SK-N-SH (cell line): ENCODE measurements at regions not wholly inside any gene's neighbourhood (a gene's known extent, or its start where the extent isn't known, plus 50 kb on each side); places are given as distances from the start of the nearest gene placed in this dataset.

ENCODE experiments used
- CTCF ChIA-PET: fragments of 300-600, 350-600 bp; formaldehyde crosslinking; extraction: SDS; loops from one replicate; lab custom pipeline; 2021; lab: Yijun Ruan, JAX
- POLR2A ChIA-PET: fragments of 350-600 bp; sonication (Branson Sonifier 250); formaldehyde crosslinking; extraction: SDS; loops from one replicate; lab custom pipeline; 2020; ENCODE audit warnings: antibody characterized with exemption, inconsistent platforms; lab: Yijun Ruan, JAX
- DNase-seq: peaks from one replicate; pipeline ENCODE4 v3.0.0; 2012
- H2AFZ ChIP-seq: fragments of 200-600 bp; sonication (generic); 2 replicates; pipeline ENCODE4 v1.8.1; 2016; ENCODE audit warnings: antibody characterized with exemption, mild to moderate bottlenecking, low read depth
- H3F3A ChIP-seq: fragments of 200-600 bp; sonication (generic); replicated peaks from 2 replicates; pipeline ENCODE3; 2016; ENCODE audit warnings: antibody characterized with exemption, mild to moderate bottlenecking; ENCODE audit not compliant: insufficient read depth
- H3K27ac ChIP-seq, 2 experiments: fragments of 200-500 bp in 1 of 2; fragments of 200-600 bp in 1 of 2; sonication (Bioruptor generic) in 1 of 2; sonication (generic), shearing (Covaris generic) in 1 of 2; 2 replicates each; pipeline versions ENCODE4 v1.5.1 to v1.6.1; 2014 to 2016; ENCODE audit warnings: low read depth in 2 of 2, inconsistent platforms in 1 of 2, low read length in 1 of 2, mild to moderate bottlenecking in 1 of 2, mixed read lengths in 1 of 2
- H3K27me3 ChIP-seq: fragments of 200-600 bp; sonication (generic), shearing (Covaris generic); 2 replicates; pipeline ENCODE4 v1.6.1; 2016; ENCODE audit warnings: mixed run types; ENCODE audit not compliant: insufficient read depth
- H3K36me3 ChIP-seq, 2 experiments: fragments of 200-500 bp in 1 of 2; fragments of 200-600 bp in 1 of 2; sonication (Bioruptor generic) in 1 of 2; sonication (generic) in 1 of 2; replicated peaks in 1 of 2; 2 replicates each; pipeline versions ENCODE3 to v1.5.1; 2014 to 2016; ENCODE audit warnings: low read length in 1 of 2, mild to moderate bottlenecking in 1 of 2; ENCODE audit not compliant: insufficient read depth in 2 of 2, control insufficient read depth in 1 of 2
- H3K4me1 ChIP-seq, 2 experiments: fragments of 200-500 bp in 1 of 2; fragments of 200-600 bp in 1 of 2; sonication (Bioruptor generic) in 1 of 2; sonication (generic), shearing (Covaris generic) in 1 of 2; 2 replicates each; pipeline versions ENCODE4 v1.5.1 to v1.6.1; 2014 to 2016; ENCODE audit warnings: low read depth in 1 of 2, low read length in 1 of 2, mixed run types in 1 of 2; ENCODE audit not compliant: insufficient read depth in 2 of 2, control insufficient read depth in 1 of 2
- H3K4me2 ChIP-seq: fragments of 200-600 bp; sonication (generic), shearing (Covaris generic); 2 replicates; pipeline ENCODE4 v1.6.1; 2017; ENCODE audit warnings: mixed run types
- H3K4me3 ChIP-seq, 2 experiments: fragments of 200-500 bp in 1 of 2; fragments of 200-600 bp in 1 of 2; sonication (Bioruptor generic) in 1 of 2; sonication (generic), shearing (Covaris generic) in 1 of 2; 2 replicates each; pipeline versions ENCODE4 v1.5.1 to v1.8.1; 2014 to 2016; ENCODE audit warnings: low read depth in 2 of 2, inconsistent platforms in 1 of 2, low read length in 1 of 2, mild to moderate bottlenecking in 1 of 2, mixed read lengths in 1 of 2, moderate library complexity in 1 of 2
- H3K79me2 ChIP-seq: fragments of 200-600 bp; sonication (generic); 2 replicates; pipeline ENCODE4 v1.8.1; 2017; ENCODE audit warnings: mild to moderate bottlenecking; ENCODE audit not compliant: insufficient read depth
- H3K9ac ChIP-seq: fragments of 200-600 bp; sonication (generic); 2 replicates; pipeline ENCODE4 v1.6.1; 2017; ENCODE audit warnings: mixed run types
- H3K9me2 ChIP-seq: fragments of 200-600 bp; sonication (generic); 2 replicates; pipeline ENCODE4 v1.6.1; 2017; ENCODE audit warnings: mixed run types
- H3K9me3 ChIP-seq: fragments of 200-600 bp; sonication (generic); 2 replicates; pipeline ENCODE4 v1.6.1; 2017; ENCODE audit warnings: mixed run types, mild to moderate bottlenecking, moderate library complexity
- H4K20me1 ChIP-seq: fragments of 200-600 bp; sonication (generic); 2 replicates; pipeline ENCODE4 v1.6.1; 2017; ENCODE audit warnings: mild to moderate bottlenecking, mixed run types; ENCODE audit not compliant: insufficient read depth
- ELF1 ChIP-seq: IDR thresholded peaks from 2 replicates; pipeline ENCODE4 v1.4.0; 2012
- EP300 ChIP-seq, 2 experiments: IDR thresholded peaks; 2 replicates each; pipeline versions ENCODE4 v1.4.0 to v1.6.1; 2012; ENCODE audit warnings: borderline replicate concordance in 1 of 2, low read depth in 1 of 2, low read length in 1 of 2
- EZH2phosphoT487 ChIP-seq: fragments of 200-600 bp; sonication (generic); IDR thresholded peaks from 2 replicates; pipeline ENCODE4 v1.6.1; 2017; ENCODE audit warnings: low read depth, mixed run types, mild to moderate bottlenecking, antibody characterized with exemption, moderate library complexity, borderline replicate concordance
- FOSL2 ChIP-seq: IDR thresholded peaks from 2 replicates; pipeline ENCODE4 v1.4.0; 2012; ENCODE audit warnings: low read depth, mild to moderate bottlenecking, moderate library complexity, borderline replicate concordance
- FOXJ3 ChIP-seq: sonication (generic); formaldehyde crosslinking; IDR thresholded peaks from 2 replicates; pipeline ENCODE4 v1.5.1; 2020; ENCODE audit warnings: mild to moderate bottlenecking, missing genetic modification reagents
- FOXM1 ChIP-seq: IDR thresholded peaks from 2 replicates; pipeline ENCODE4 v1.4.0; 2012; ENCODE audit warnings: low read depth, mild to moderate bottlenecking
- GATA2 ChIP-seq: sonication (generic); formaldehyde crosslinking; IDR thresholded peaks from 2 replicates; pipeline ENCODE4 v1.5.0; 2020; ENCODE audit warnings: mild to moderate bottlenecking, missing genetic modification reagents
- MEF2A ChIP-seq: IDR thresholded peaks from 2 replicates; pipeline ENCODE4 v1.4.0; 2012; ENCODE audit warnings: low read depth, borderline replicate concordance
- NRF1 ChIP-seq: IDR thresholded peaks from 2 replicates; pipeline ENCODE4 v1.6.1; 2012; ENCODE audit warnings: low read depth, mild to moderate bottlenecking, low read length
- POLR2AphosphoS5 ChIP-seq: IDR thresholded peaks from 2 replicates; pipeline ENCODE4 v1.6.1; 2012; ENCODE audit warnings: low read depth, low read length
- RCOR1 ChIP-seq: fragments of 150-350 bp; IDR thresholded peaks from 2 replicates; pipeline ENCODE4 v1.6.1; 2017; ENCODE audit warnings: antibody characterized with exemption, low read length
- RXRA ChIP-seq: IDR thresholded peaks from 2 replicates; pipeline ENCODE4 v1.4.0; 2012; ENCODE audit warnings: low read depth, mild to moderate bottlenecking, borderline replicate concordance
- SIN3A ChIP-seq: IDR thresholded peaks from 2 replicates; pipeline ENCODE4 v1.6.1; 2012; ENCODE audit warnings: low read depth, mild to moderate bottlenecking, low read length, moderate library complexity, borderline replicate concordance
- TCF12 ChIP-seq: IDR thresholded peaks from 2 replicates; pipeline ENCODE4 v1.4.0; 2012
- ZBTB33 ChIP-seq: IDR thresholded peaks from 2 replicates; pipeline ENCODE4 v1.4.0; 2012; ENCODE audit warnings: low read depth, borderline replicate concordance
- WGBS: methylation state at CpG from one replicate; pipeline ENCODE4 v1.1.6; 2017; ENCODE audit warnings: low lambda C conversion rate; 5-methylcytosine and 5-hydroxymethylcytosine counted together
- TF ChIP-seq, protein P1 (sequence below): IDR thresholded peaks from 2 replicates; pipeline ENCODE4; 2012
- TF ChIP-seq, protein P2 (sequence below): IDR thresholded peaks from 2 replicates; pipeline ENCODE4 v1.4.0; 2012; ENCODE audit warnings: low read depth, borderline replicate concordance

- H3K27ac ChIP-seq, result no peak overlapping the region
- no peak overlapping the region for H3K4me2 ChIP-seq
- no peaks in the 10 kb centered on the region for H3K79me2 ChIP-seq
- H3K9me3 ChIP-seq, result no peaks in the 10 kb centered on the region
- H3K4me1 ChIP-seq, result no peaks in the 10 kb centered on the region
- no peaks in the 10 kb centered on the region for H3K36me3 ChIP-seq
- H3K9ac ChIP-seq, result no peak overlapping the region
- DNase-seq, result no peak
- TF ChIP-seq TCF12 (no peak), FOXJ3 (CRISPR knock-in tag) (no peak), ELF1 (no peak), EZH2phosphoT487 (no peak), RCOR1 (no peak), GATA2 (CRISPR knock-in tag) (no peak), NRF1 (no peak), SIN3A (no peak), RXRA (no peak), ZBTB33 (no peak), MEF2A (no peak), EP300 (IDR thresholded peaks at IDR 0.05; ENCODE audit: borderline replicate concordance in 1 of 2, low read depth in 1 of 2, low read length in 1 of 2) (no peak), FOSL2 (no peak), POLR2AphosphoS5 (no peak)
- TF ChIP-seq, protein P1, sequence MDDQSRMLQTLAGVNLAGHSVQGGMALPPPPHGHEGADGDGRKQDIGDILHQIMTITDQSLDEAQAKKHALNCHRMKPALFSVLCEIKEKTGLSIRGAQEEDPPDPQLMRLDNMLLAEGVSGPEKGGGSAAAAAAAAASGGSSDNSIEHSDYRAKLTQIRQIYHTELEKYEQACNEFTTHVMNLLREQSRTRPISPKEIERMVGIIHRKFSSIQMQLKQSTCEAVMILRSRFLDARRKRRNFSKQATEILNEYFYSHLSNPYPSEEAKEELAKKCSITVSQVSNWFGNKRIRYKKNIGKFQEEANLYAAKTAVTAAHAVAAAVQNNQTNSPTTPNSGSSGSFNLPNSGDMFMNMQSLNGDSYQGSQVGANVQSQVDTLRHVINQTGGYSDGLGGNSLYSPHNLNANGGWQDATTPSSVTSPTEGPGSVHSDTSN, result no peak
- TF ChIP-seq, protein P2, sequence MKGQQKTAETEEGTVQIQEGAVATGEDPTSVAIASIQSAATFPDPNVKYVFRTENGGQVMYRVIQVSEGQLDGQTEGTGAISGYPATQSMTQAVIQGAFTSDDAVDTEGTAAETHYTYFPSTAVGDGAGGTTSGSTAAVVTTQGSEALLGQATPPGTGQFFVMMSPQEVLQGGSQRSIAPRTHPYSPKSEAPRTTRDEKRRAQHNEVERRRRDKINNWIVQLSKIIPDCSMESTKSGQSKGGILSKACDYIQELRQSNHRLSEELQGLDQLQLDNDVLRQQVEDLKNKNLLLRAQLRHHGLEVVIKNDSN, result no peak
- TF ChIP-seq, all 33 proteins: peak for 0
- Histone ChIP-seq H4K20me1 (no peaks in the 10 kb centered on the region), H3K9me2 (peaks cover 3% of the 10 kb centered on the region; the same call in 1 of the 2 replicates), H3K4me3 (no peak overlapping the region), H3K27me3 (no peaks in the 10 kb centered on the region), H2AFZ (no peak overlapping the region), H3F3A (no peaks in the 10 kb centered on the region)
- ChIA-PET POLR2A (no interaction called here), CTCF (no interaction called here)
- 43% methylated on average over 1 of the region's 1 CpG for WGBS
These were observed 441.8 kb downstream of the CDH2 start for GRCh38 chr18:27735117-27735516.

GRCh38 chr18:27731211-27731610 is 445.7 kb downstream of the CDH2 start:
- no peak overlapping the region for H3K4me3 ChIP-seq
- H3K27ac ChIP-seq, result no peak overlapping the region
- DNase-seq, result no peak
- ChIA-PET POLR2A (no interaction called here), CTCF (interaction anchor here (1.5 kb wide), 1 partner anchor 18 kb away, joined by 4 read pairs; no protein-coding TSS in a partner anchor)
- H3K9me2 ChIP-seq, result peaks cover 3% of the 10 kb centered on the region; the same call in 1 of the 2 replicates
- WGBS, result 89% methylated on average over 3 of the region's 3 CpGs
- no peaks in the 10 kb centered on the region for H3K9me3 ChIP-seq
- H3K4me2 ChIP-seq, result no peak overlapping the region
- no peaks in the 10 kb centered on the region for H4K20me1 ChIP-seq
- no peaks in the 10 kb centered on the region for H3K27me3 ChIP-seq
- H3K4me1 ChIP-seq, result no peaks in the 10 kb centered on the region
- no peak overlapping the region for H2AFZ ChIP-seq
- no peak for TF ChIP-seq TCF12
- no peak for TF ChIP-seq EZH2phosphoT487
- no peak for TF ChIP-seq FOXJ3 (CRISPR knock-in tag)
- TF ChIP-seq, protein P1, result no peak
- no peak for TF ChIP-seq FOSL2
- no peak for TF ChIP-seq FOXM1
- H3K36me3 ChIP-seq, result no peaks in the 10 kb centered on the region
- H3F3A ChIP-seq, result no peaks in the 10 kb centered on the region
- H3K79me2 ChIP-seq, result no peaks in the 10 kb centered on the region
- no peak overlapping the region for H3K9ac ChIP-seq
